HG02610 (cell line): ENCODE measurements at regions not wholly inside any gene's neighbourhood (a gene's known extent, or its start where the extent isn't known, plus 50 kb on each side); places are given as distances from the start of the nearest gene placed in this dataset.
"Not testable (repeated sequence)": the region's sequence is repeated elsewhere in the genome, so short reads cannot be mapped to it uniquely, and the experiment has no call there.

Experiments used
- ATAC-seq: cut with Tn5 transposase; IDR thresholded peaks from one replicate; pipeline ENCODE4 v1.9.1; 2021; ENCODE audit warnings: mild to moderate bottlenecking, moderate library complexity; ENCODE audit not compliant: unreplicated experiment

GRCh38 chr5:163569284-163569683 is 63.9 kb downstream of the MAT2B start:
- ATAC-seq: no peak

- no peak for ATAC-seq
Measured at GRCh38 chr5:163571744-163572143, 66.3 kb downstream of the MAT2B start.

- ATAC-seq: no peak
Measured at GRCh38 chr5:163574472-163575440, 69.3 kb downstream of the MAT2B start.

GRCh38 chr5:163578652-163579051 is 73.2 kb downstream of the MAT2B start:
- no peak for ATAC-seq

- ATAC-seq: no peak
Measured at GRCh38 chr5:163579729-163580128, 74.3 kb downstream of the MAT2B start.

GRCh38 chr5:163580516-163580915 is 75.1 kb downstream of the MAT2B start:
- ATAC-seq: no peak

- not testable (repeated sequence) for ATAC-seq
Measured at GRCh38 chr5:163583491-163584153, 78.2 kb downstream of the MAT2B start.

GRCh38 chr5:163585206-163585605 is 79.8 kb downstream of the MAT2B start:
- ATAC-seq: no peak

- no peak for ATAC-seq
Measured at GRCh38 chr5:163586531-163586956, 81.1 kb downstream of the MAT2B start.

- ATAC-seq: no peak
Measured at GRCh38 chr5:163594951-163595350, 89.5 kb downstream of the MAT2B start.

- ATAC-seq: no peak
Measured at GRCh38 chr5:163595932-163596607, 90.7 kb downstream of the MAT2B start.

- no peak for ATAC-seq
Measured at GRCh38 chr5:163596608-163597315, 91.3 kb downstream of the MAT2B start.

GRCh38 chr5:163604013-163604412 is 98.6 kb downstream of the MAT2B start:
- no peak for ATAC-seq

- no peak for ATAC-seq
Measured at GRCh38 chr5:163607256-163607655, 101.8 kb downstream of the MAT2B start.

GRCh38 chr5:163608621-163609020 is 103.2 kb downstream of the MAT2B start:
- no peak for ATAC-seq

GRCh38 chr5:163609910-163610309 is 104.5 kb downstream of the MAT2B start:
- ATAC-seq: no peak

- ATAC-seq: no peak
Measured at GRCh38 chr5:163612358-163613149, 107.1 kb downstream of the MAT2B start.

- ATAC-seq: no peak
Measured at GRCh38 chr5:163613150-163613442, 107.7 kb downstream of the MAT2B start.

- ATAC-seq: no peak
Measured at GRCh38 chr5:163614787-163615186, 109.4 kb downstream of the MAT2B start.

GRCh38 chr5:163619273-163619934 is 114.0 kb downstream of the MAT2B start:
- no peak for ATAC-seq
